HepG2 (cell line): ENCODE measurements at regions not wholly inside any gene's neighbourhood (a gene's known extent, or its start where the extent isn't known, plus 50 kb on each side); places are given as distances from the start of the nearest gene placed in this dataset.

Source experiments
- AGO2 ChIP-seq: fragments of 200-400 bp; formaldehyde crosslinking; optimal IDR thresholded peaks from 2 replicates; pipeline ENCODE3; 2017; ENCODE audit warnings: mild to moderate bottlenecking, low read depth, low read length, moderate library complexity
- AKAP8 ChIP-seq: sonication (generic); formaldehyde crosslinking; IDR thresholded peaks from 2 replicates; pipeline ENCODE4 v1.5.1; 2020; ENCODE audit warnings: mild to moderate bottlenecking, missing genetic modification reagents
- FOXO4 ChIP-seq: sonication (generic); formaldehyde crosslinking; conservative IDR thresholded peaks from 2 replicates; pipeline ENCODE4 v1.8.1; 2023; ENCODE audit warnings: missing genetic modification reagents
- HOMEZ ChIP-seq: IDR thresholded peaks from 2 replicates; pipeline ENCODE4 v1.6.1; 2016; ENCODE audit warnings: low read depth
- PLSCR1 ChIP-seq: sonication (generic); formaldehyde crosslinking; IDR thresholded peaks from 2 replicates; pipeline ENCODE4 v1.5.0; 2020; ENCODE audit warnings: missing genetic modification reagents, mild to moderate bottlenecking, borderline replicate concordance
- TARDBP ChIP-seq: sonication (generic); formaldehyde crosslinking; IDR thresholded peaks from 2 replicates; pipeline ENCODE4 v1.8.0; 2022; ENCODE audit warnings: mild to moderate bottlenecking, missing genetic modification reagents
- ZNF160 ChIP-seq: sonication (generic); formaldehyde crosslinking; IDR thresholded peaks from 2 replicates; pipeline ENCODE4 v1.8.0; 2022; ENCODE audit warnings: mild to moderate bottlenecking, inconsistent platforms, missing genetic modification reagents
- ZNF224 ChIP-seq: sonication (generic); formaldehyde crosslinking; IDR thresholded peaks from 2 replicates; pipeline ENCODE4 v1.5.0; 2020; ENCODE audit warnings: mild to moderate bottlenecking, missing genetic modification reagents
- ZNF225 ChIP-seq: sonication (generic); formaldehyde crosslinking; IDR thresholded peaks from 2 replicates; pipeline ENCODE4 v1.4.0; 2020; ENCODE audit warnings: mild to moderate bottlenecking, missing genetic modification reagents
- ZNF343 ChIP-seq: sonication (generic); formaldehyde crosslinking; IDR thresholded peaks from 2 replicates; pipeline ENCODE4 v1.4.0; 2020; ENCODE audit warnings: mild to moderate bottlenecking, missing genetic modification reagents
- ZNF382 ChIP-seq: sonication (generic); formaldehyde crosslinking; IDR thresholded peaks from 2 replicates; pipeline ENCODE4 v1.5.0; 2020; ENCODE audit warnings: missing genetic modification reagents, mild to moderate bottlenecking, borderline replicate concordance
- ZNF547 ChIP-seq: sonication (generic); formaldehyde crosslinking; IDR thresholded peaks from 2 replicates; pipeline ENCODE4 v1.5.1; 2020; ENCODE audit warnings: mild to moderate bottlenecking, missing genetic modification reagents
- ZNF790 ChIP-seq: sonication (generic); formaldehyde crosslinking; IDR thresholded peaks from 2 replicates; pipeline ENCODE4 v1.8.0; 2022; ENCODE audit warnings: missing genetic modification reagents, mild to moderate bottlenecking, borderline replicate concordance
- ZNF816 ChIP-seq: sonication (generic); formaldehyde crosslinking; IDR thresholded peaks from 2 replicates; pipeline ENCODE4 v1.8.0; 2022; ENCODE audit warnings: missing genetic modification reagents, mild to moderate bottlenecking, borderline replicate concordance
- TF ChIP-seq, protein P1 (sequence below): sonication (generic); formaldehyde crosslinking; IDR thresholded peaks from 2 replicates; pipeline ENCODE4 v1.4.0; 2020; ENCODE audit warnings: missing genetic modification reagents
- TF ChIP-seq, protein P2 (sequence below), 2 experiments: fragments of 450-650 bp in 1 of 2; sonication (generic) in 1 of 2; formaldehyde crosslinking; IDR thresholded peaks; 2 replicates each; pipeline versions ENCODE4 v1.5.0 to v1.8.0; 2020 to 2022; ENCODE audit warnings: mild to moderate bottlenecking in 1 of 2, missing genetic modification reagents in 1 of 2
- TF ChIP-seq, protein P3 (sequence below): sonication (generic); formaldehyde crosslinking; IDR thresholded peaks from 2 replicates; pipeline ENCODE4 v1.4.0; 2020; ENCODE audit warnings: mild to moderate bottlenecking, missing genetic modification reagents

DNA sequence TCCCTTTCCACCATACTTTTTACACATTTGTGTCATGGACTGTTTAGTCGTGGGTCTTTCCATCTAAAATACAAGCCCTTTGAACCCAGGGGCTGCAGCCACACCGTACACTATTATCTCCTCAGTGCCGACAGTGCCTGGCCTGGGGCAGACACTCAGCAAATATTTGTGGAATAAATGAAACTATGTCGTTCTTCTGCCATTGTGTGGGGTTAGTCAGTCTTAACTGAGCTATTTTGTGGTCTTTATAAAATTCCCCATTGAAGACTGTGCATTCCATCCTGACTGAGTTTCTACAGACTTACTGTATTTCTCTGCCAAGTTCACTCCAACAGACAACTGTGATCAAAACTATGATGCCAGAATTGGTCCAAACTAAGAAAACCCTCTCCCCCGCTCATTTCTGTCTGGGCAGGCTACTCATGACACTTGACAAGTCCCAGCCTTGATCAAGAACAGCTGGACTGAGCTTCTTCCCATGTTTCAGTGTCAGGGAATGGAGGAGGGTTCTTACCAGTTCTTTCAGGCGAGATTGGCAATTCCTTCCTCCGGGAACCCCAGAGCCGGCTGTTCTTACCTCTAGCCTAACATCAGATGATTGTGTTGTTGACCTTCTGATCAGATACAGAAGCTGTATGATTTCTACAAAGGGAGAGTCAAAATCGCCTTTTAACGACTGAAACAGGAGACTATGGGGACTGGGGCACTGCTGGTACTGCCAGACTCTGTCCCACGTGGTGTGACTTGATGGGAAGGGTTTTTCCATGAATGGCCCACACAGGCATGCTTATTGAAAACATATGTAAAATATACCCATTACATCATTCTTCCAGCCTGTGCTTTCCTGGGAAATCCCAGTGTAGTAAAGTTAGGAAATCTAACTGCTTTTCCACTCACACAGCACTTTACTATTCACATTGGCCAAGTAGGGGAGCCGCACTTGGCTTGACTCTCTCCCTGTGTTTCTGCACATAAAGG, 77.4 kb upstream of the NPAS2 start (continued):
- no peak for TF ChIP-seq ZNF816 (CRISPR knock-in tag)
- TF ChIP-seq TARDBP (CRISPR knock-in tag), result no peak
- TF ChIP-seq, protein P1, sequence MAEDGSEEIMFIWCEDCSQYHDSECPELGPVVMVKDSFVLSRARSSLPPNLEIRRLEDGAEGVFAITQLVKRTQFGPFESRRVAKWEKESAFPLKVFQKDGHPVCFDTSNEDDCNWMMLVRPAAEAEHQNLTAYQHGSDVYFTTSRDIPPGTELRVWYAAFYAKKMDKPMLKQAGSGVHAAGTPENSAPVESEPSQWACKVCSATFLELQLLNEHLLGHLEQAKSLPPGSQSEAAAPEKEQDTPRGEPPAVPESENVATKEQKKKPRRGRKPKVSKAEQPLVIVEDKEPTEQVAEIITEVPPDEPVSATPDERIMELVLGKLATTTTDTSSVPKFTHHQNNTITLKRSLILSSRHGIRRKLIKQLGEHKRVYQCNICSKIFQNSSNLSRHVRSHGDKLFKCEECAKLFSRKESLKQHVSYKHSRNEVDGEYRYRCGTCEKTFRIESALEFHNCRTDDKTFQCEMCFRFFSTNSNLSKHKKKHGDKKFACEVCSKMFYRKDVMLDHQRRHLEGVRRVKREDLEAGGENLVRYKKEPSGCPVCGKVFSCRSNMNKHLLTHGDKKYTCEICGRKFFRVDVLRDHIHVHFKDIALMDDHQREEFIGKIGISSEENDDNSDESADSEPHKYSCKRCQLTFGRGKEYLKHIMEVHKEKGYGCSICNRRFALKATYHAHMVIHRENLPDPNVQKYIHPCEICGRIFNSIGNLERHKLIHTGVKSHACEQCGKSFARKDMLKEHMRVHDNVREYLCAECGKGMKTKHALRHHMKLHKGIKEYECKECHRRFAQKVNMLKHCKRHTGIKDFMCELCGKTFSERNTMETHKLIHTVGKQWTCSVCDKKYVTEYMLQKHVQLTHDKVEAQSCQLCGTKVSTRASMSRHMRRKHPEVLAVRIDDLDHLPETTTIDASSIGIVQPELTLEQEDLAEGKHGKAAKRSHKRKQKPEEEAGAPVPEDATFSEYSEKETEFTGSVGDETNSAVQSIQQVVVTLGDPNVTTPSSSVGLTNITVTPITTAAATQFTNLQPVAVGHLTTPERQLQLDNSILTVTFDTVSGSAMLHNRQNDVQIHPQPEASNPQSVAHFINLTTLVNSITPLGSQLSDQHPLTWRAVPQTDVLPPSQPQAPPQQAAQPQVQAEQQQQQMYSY (CRISPR knock-in tag), result no peak
- 0 out of 2 replicates have a peak, but pooled peaks have one; percentile 21 for TF ChIP-seq HOMEZ (CRISPR knock-in tag)
- TF ChIP-seq, protein P2, sequence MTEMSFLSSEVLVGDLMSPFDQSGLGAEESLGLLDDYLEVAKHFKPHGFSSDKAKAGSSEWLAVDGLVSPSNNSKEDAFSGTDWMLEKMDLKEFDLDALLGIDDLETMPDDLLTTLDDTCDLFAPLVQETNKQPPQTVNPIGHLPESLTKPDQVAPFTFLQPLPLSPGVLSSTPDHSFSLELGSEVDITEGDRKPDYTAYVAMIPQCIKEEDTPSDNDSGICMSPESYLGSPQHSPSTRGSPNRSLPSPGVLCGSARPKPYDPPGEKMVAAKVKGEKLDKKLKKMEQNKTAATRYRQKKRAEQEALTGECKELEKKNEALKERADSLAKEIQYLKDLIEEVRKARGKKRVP (CRISPR knock-in tag; IDR thresholded peaks at IDR 0.05), result no peak
- no peak for TF ChIP-seq ZNF224 (CRISPR knock-in tag)
- no peak for TF ChIP-seq ZNF343 (CRISPR knock-in tag)
- TF ChIP-seq, protein P3, sequence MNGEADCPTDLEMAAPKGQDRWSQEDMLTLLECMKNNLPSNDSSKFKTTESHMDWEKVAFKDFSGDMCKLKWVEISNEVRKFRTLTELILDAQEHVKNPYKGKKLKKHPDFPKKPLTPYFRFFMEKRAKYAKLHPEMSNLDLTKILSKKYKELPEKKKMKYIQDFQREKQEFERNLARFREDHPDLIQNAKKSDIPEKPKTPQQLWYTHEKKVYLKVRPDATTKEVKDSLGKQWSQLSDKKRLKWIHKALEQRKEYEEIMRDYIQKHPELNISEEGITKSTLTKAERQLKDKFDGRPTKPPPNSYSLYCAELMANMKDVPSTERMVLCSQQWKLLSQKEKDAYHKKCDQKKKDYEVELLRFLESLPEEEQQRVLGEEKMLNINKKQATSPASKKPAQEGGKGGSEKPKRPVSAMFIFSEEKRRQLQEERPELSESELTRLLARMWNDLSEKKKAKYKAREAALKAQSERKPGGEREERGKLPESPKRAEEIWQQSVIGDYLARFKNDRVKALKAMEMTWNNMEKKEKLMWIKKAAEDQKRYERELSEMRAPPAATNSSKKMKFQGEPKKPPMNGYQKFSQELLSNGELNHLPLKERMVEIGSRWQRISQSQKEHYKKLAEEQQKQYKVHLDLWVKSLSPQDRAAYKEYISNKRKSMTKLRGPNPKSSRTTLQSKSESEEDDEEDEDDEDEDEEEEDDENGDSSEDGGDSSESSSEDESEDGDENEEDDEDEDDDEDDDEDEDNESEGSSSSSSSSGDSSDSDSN (CRISPR knock-in tag), result no peak
- TF ChIP-seq ZNF160 (CRISPR knock-in tag), result no peak
- TF ChIP-seq ZNF790 (CRISPR knock-in tag), result no peak
- no peak for TF ChIP-seq PLSCR1 (CRISPR knock-in tag)
- TF ChIP-seq ZNF382 (CRISPR knock-in tag), result no peak
- TF ChIP-seq ZNF225, result no peak
- 0 out of 2 replicates have a peak, but pooled peaks have one; percentile 56 for TF ChIP-seq ZNF547 (CRISPR knock-in tag)
- TF ChIP-seq FOXO4, result 0 out of 2 replicates have a peak, but pooled peaks have one; percentile 26
- TF ChIP-seq AGO2, result no peak
- TF ChIP-seq AKAP8 (CRISPR knock-in tag), result no peak
